ENCODE measurements at regions not wholly inside any gene's neighbourhood (a gene's known extent, or its start where the extent isn't known, plus 50 kb on each side); places are given as distances from the start of the nearest gene placed in this dataset.
A peak's percentile ranks its signal among the peaks of the same experiment; 100 is the strongest.
"Not testable (repeated sequence)": the region's sequence is repeated elsewhere in the genome, so short reads cannot be mapped to it uniquely, and the experiment has no call there.

DNA sequence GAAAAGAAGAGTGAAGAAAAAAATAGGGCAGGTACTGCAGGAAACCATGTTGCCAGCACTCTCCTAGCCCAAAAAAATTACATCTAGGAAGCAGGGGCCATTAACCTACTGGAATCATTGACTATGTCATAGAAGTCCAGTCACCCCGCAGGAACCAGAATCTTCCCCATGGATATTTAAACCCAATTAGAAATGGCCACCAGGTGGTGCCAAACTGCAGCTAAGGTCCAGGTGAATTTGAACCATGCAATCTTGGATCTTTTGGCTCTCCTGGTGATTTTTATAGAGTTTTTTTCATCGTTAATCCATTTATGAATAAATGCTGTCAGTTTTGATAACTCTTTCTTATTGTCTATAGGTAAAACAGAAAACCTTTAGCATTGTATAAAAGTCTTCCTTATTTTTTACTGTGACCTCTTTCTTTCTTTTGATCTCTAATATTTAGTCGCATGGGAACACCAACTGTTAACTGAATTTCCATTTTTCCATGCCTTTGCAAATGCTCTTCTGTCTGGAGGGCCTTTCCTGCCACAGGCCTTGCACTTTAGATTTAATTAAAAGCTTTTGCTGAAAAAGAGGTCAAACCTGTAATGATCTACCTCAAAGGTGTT, 147.5 kb upstream of the FGF10 start:
- Histone ChIP-seq H3K36me3 (ENCODE audit: low read depth) (no peaks in the 10 kb centered on the region), H3K4me1 (ENCODE audit: insufficient read depth, poor library complexity, severe bottlenecking) (no peaks in the 10 kb centered on the region), H3K4me3 (ENCODE audit: severe bottlenecking) (no peak overlapping the region), H3K27me3 (ENCODE audit: insufficient read depth, poor library complexity, severe bottlenecking) (no peaks in the 10 kb centered on the region), H3K27ac (ENCODE audit: poor library complexity, severe bottlenecking) (no peak overlapping the region), H3K9me3 (ENCODE audit: severe bottlenecking) (no peaks in the 10 kb centered on the region)
- peak; percentile 53; the same call in 1 of the 3 replicates for ATAC-seq (ENCODE audit: low read depth)
- TF ChIP-seq, protein P1, sequence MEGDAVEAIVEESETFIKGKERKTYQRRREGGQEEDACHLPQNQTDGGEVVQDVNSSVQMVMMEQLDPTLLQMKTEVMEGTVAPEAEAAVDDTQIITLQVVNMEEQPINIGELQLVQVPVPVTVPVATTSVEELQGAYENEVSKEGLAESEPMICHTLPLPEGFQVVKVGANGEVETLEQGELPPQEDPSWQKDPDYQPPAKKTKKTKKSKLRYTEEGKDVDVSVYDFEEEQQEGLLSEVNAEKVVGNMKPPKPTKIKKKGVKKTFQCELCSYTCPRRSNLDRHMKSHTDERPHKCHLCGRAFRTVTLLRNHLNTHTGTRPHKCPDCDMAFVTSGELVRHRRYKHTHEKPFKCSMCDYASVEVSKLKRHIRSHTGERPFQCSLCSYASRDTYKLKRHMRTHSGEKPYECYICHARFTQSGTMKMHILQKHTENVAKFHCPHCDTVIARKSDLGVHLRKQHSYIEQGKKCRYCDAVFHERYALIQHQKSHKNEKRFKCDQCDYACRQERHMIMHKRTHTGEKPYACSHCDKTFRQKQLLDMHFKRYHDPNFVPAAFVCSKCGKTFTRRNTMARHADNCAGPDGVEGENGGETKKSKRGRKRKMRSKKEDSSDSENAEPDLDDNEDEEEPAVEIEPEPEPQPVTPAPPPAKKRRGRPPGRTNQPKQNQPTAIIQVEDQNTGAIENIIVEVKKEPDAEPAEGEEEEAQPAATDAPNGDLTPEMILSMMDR (IDR thresholded peaks at IDR 0.05; ENCODE audit: poor library complexity, severe bottlenecking), result peak; percentile 95
- DNase-seq (ENCODE audit: low spot score), result no peak

DNA sequence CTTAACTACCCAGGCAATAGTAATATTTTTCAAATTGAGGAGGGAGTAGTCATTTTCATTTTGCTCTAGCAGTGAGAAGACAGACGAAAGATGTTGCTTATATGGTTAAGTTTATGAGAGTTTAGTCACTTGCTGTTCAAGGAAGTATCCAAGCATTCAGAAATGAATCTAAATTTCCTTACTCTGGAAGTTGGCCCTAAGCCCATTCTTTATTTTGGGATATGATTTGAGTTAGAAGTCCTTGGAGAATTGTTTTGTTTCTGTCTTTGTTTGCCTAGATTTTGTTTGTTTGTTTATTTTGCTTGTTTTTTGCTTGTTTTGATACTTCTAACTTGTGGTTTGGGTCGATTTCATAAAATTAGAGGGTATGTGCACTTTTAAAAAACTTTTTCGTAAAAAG, 146.4 kb upstream of the FGF10 start:
- Histone ChIP-seq H3K9me3 (ENCODE audit: severe bottlenecking) (no peaks in the 10 kb centered on the region), H3K4me1 (ENCODE audit: insufficient read depth, poor library complexity, severe bottlenecking) (no peaks in the 10 kb centered on the region), H3K27me3 (ENCODE audit: insufficient read depth, poor library complexity, severe bottlenecking) (no peaks in the 10 kb centered on the region), H3K36me3 (ENCODE audit: low read depth) (no peaks in the 10 kb centered on the region), H3K27ac (ENCODE audit: poor library complexity, severe bottlenecking) (no peak overlapping the region), H3K4me3 (ENCODE audit: severe bottlenecking) (no peak overlapping the region)
- ATAC-seq (ENCODE audit: low read depth), result no peak
- TF ChIP-seq, protein P1 (IDR thresholded peaks at IDR 0.05; ENCODE audit: poor library complexity, severe bottlenecking), result no peak
- no peak for DNase-seq (ENCODE audit: low spot score)

DNA sequence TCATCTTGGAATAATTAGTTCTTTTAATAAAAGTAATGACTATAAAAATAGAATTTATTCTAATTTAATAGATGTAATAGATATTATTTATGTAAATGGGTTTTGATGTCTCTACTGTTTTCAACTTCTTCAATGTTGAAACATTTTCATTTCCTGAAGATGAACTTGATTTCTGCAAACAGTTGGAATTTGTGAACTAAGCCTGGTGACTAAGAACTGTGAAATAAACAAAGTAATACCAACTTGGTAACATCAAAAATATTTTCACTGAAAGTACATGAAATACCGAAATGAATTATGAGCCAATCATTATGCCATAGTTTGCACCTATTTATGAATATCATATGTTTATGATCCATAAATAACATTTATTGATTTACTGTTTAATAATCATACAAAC, 143.8 kb upstream of the FGF10 start:
- Histone ChIP-seq H3K27ac (ENCODE audit: poor library complexity, severe bottlenecking) (no peak overlapping the region), H3K9me3 (ENCODE audit: severe bottlenecking) (no peaks in the 10 kb centered on the region), H3K36me3 (ENCODE audit: low read depth) (no peaks in the 10 kb centered on the region), H3K27me3 (ENCODE audit: insufficient read depth, poor library complexity, severe bottlenecking) (no peaks in the 10 kb centered on the region), H3K4me1 (ENCODE audit: insufficient read depth, poor library complexity, severe bottlenecking) (no peaks in the 10 kb centered on the region), H3K4me3 (ENCODE audit: severe bottlenecking) (no peak overlapping the region)
- ATAC-seq (ENCODE audit: low read depth), result no peak
- TF ChIP-seq, protein P1 (IDR thresholded peaks at IDR 0.05; ENCODE audit: poor library complexity, severe bottlenecking), result no peak
- DNase-seq (ENCODE audit: low spot score), result no peak

DNA sequence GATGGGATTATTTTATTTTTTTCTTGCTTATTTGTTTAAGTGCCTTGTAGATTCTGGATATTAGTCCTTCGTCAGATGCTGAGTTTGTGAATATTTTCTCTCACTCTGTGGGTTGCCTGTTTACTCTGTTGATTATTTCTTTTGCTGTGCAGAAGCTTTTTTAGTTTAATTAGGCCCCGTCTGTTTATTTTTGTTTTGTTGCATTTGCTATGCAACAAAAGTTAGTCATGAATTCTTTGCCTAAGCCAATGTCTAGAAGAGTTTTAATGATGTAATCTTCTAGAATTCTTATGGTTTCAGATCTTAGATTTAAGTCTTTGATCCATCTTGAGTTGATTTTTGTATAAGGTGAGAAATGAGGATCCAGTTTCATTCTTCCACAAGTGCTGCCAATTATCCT, 142.5 kb upstream of the FGF10 start:
- not testable (repeated sequence) for H3K36me3 ChIP-seq (ENCODE audit: low read depth); DNase-seq (ENCODE audit: low spot score); H3K4me1 ChIP-seq (ENCODE audit: insufficient read depth, poor library complexity, severe bottlenecking); H3K27ac ChIP-seq (ENCODE audit: poor library complexity, severe bottlenecking); H3K9me3 ChIP-seq (ENCODE audit: severe bottlenecking); ATAC-seq (ENCODE audit: low read depth); H3K4me3 ChIP-seq (ENCODE audit: severe bottlenecking); H3K27me3 ChIP-seq (ENCODE audit: insufficient read depth, poor library complexity, severe bottlenecking)

- ATAC-seq (ENCODE audit: low read depth); H3K9me3 ChIP-seq (ENCODE audit: severe bottlenecking): not testable (repeated sequence)
Observed at GRCh38 chr5:44530783-44531182, 141.6 kb upstream of the FGF10 start.

DNA sequence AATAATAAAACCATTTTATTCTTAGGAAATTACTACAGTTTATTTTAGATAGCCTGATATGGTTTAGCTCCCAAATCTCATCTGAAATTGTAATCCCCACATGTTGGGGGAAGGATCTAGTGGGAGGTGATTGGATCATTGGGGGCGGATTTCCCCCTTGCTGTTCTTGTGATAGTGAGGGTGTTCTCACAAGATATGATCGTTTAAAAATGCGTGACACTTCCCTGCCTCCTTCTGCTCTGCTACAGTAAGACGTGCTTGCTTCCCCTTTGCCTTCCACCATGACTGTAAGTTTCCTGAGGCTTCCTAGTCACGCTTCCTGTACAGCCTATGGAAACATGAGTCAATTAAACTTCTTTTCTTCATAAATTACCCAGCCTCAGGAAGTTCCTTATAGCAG, 122.4 kb upstream of the FGF10 start:
- DNase-seq (ENCODE audit: low spot score), result no peak
- Histone ChIP-seq H3K36me3 (ENCODE audit: low read depth) (no peaks in the 10 kb centered on the region), H3K27ac (ENCODE audit: poor library complexity, severe bottlenecking) (no peak overlapping the region), H3K27me3 (ENCODE audit: insufficient read depth, poor library complexity, severe bottlenecking) (peaks cover 38% of the 10 kb centered on the region), H3K4me1 (ENCODE audit: insufficient read depth, poor library complexity, severe bottlenecking) (no peaks in the 10 kb centered on the region), H3K9me3 (ENCODE audit: severe bottlenecking) (no peaks in the 10 kb centered on the region), H3K4me3 (ENCODE audit: severe bottlenecking) (no peak overlapping the region)
- TF ChIP-seq, protein P1 (IDR thresholded peaks at IDR 0.05; ENCODE audit: poor library complexity, severe bottlenecking), result no peak
- no peak for ATAC-seq (ENCODE audit: low read depth)

More at GRCh38 chr5:44530783-44531182, 141.6 kb upstream of the FGF10 start:
- H3K4me1 ChIP-seq (ENCODE audit: insufficient read depth, poor library complexity, severe bottlenecking); H3K27me3 ChIP-seq (ENCODE audit: insufficient read depth, poor library complexity, severe bottlenecking); H3K36me3 ChIP-seq (ENCODE audit: low read depth); H3K27ac ChIP-seq (ENCODE audit: poor library complexity, severe bottlenecking); H3K4me3 ChIP-seq (ENCODE audit: severe bottlenecking); DNase-seq (ENCODE audit: low spot score): not testable (repeated sequence)
